ENCODE measurements at regions not wholly inside any gene's neighbourhood (a gene's known extent, or its start where the extent isn't known, plus 50 kb on each side); places are given as distances from the start of the nearest gene placed in this dataset.

DNA sequence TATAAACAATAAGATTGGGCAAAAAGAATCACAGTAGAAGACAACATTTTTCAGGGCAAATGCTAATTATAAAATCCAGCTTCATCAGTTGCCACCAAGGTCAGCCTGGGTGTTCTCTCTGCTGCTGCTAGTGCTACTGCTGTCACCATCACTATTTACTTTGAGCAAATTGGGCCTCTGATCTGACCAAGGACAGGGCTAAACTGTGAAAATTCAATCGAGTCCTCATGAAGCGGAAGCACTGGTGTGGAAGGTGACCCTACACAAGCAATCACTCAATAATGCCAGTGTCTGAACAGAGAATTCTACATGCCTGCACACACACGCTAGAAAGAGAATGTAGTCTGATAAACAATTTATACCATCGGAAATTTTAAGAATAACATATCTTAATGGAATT, 122.9 kb upstream of the TTC29 start:
- H3K27me3 ChIP-seq (ENCODE audit: insufficient read depth, low read length): no peaks in the 10 kb centered on the region; the same call in 1 of the 2 replicates
- no peak overlapping the region for H3K4ac ChIP-seq (ENCODE audit: low read depth, low read length)
- H3K27me3 Mint-ChIP-seq (ENCODE audit: low read depth): no peaks in the 10 kb centered on the region; the same call in 1 of the 2 replicates
- H2AFZ ChIP-seq (ENCODE audit: low read length): no peak overlapping the region
- H4K20me1 ChIP-seq (ENCODE audit: control insufficient read depth, insufficient read depth, insufficient read length): no peaks in the 10 kb centered on the region
- H3K4me3 Mint-ChIP-seq: no peak overlapping the region
- H3K4me1 Mint-ChIP-seq: peaks cover 5% of the 10 kb centered on the region in 2 experiments; a peak in 3 of 4 replicates
- peaks cover 13 to 16% of the 10 kb centered on the region in 2 experiments; a peak in 4 of 5 replicates for H3K9me3 Mint-ChIP-seq
- H3K27ac Mint-ChIP-seq: no peak overlapping the region
- WGBS (ENCODE audit: extremely low coverage, insufficient read length, low lambda C conversion rate): no CpG with 5 or more reads among the region's 4 CpGs
- H3K36me3 Mint-ChIP-seq (ENCODE audit: insufficient read depth in 1 of 3, low read depth in 3 of 3): peaks cover 3 to 18% (median 3%) of the 10 kb centered on the region in 3 experiments; a peak in 5 of 7 replicates
- H2BK5ac ChIP-seq (ENCODE audit: insufficient read length, low read length): no peak overlapping the region
- H3K23ac ChIP-seq (ENCODE audit: insufficient read length, low read depth, low read length): no peak overlapping the region
- no peaks in the 10 kb centered on the region for H3K23me2 ChIP-seq (ENCODE audit: insufficient read length, low read depth, low read length, poor library complexity, severe bottlenecking)
- H3K18ac ChIP-seq (ENCODE audit: insufficient read length, low read depth, low read length): no peak overlapping the region
- no peak overlapping the region for H4K8ac ChIP-seq (replicated peaks; ENCODE audit: insufficient read length, low read depth, low read length)
- no peak overlapping the region for H3K27ac ChIP-seq (ENCODE audit: insufficient read length, low read depth, low read length)
- H4K5ac ChIP-seq (ENCODE audit: insufficient read length, low read depth, low read length): no peak overlapping the region
- no peak overlapping the region for H3K56ac ChIP-seq (ENCODE audit: insufficient read length, low read depth, low read length)
- H3K9me3 ChIP-seq (ENCODE audit: control insufficient read depth, low read depth, low read length): no peaks in the 10 kb centered on the region
- H3K4me2 ChIP-seq (ENCODE audit: insufficient read depth, insufficient read length, low read length): no peak overlapping the region
- no peak overlapping the region for H2BK120ac ChIP-seq (ENCODE audit: low read depth, low read length, poor library complexity, severe bottlenecking)
- H3T11ph ChIP-seq (ENCODE audit: low read length): no peak overlapping the region
- no peak overlapping the region for H2BK12ac ChIP-seq (ENCODE audit: insufficient read length, low read depth, low read length)
- H2BK15ac ChIP-seq (ENCODE audit: low read depth, low read length): no peak overlapping the region
- no peak for TF ChIP-seq CTCF (conservative IDR thresholded peaks at IDR 0.05)
- H3K79me1 ChIP-seq (ENCODE audit: insufficient read depth, low read depth, low read length, poor library complexity, severe bottlenecking): no peaks in the 10 kb centered on the region
- H3K79me2 ChIP-seq (ENCODE audit: insufficient read depth, low read length): no peaks in the 10 kb centered on the region
- H2BK20ac ChIP-seq (ENCODE audit: low read depth, low read length, poor library complexity, severe bottlenecking): no peak overlapping the region
- no peaks in the 10 kb centered on the region; the same call in 1 of the 2 replicates for H3K4me1 ChIP-seq (ENCODE audit: insufficient read depth, low read length)
- no peak for DNase-seq
- H2AK5ac ChIP-seq (ENCODE audit: insufficient read length, low read length): no peak overlapping the region
- no peak overlapping the region for H4K91ac ChIP-seq (ENCODE audit: insufficient read length, low read depth, low read length)
- H3K9ac ChIP-seq (ENCODE audit: extremely low read depth, insufficient read length, low read length): no peak overlapping the region
- no peak overlapping the region for H3K14ac ChIP-seq (ENCODE audit: insufficient read depth, low read length)

All from H9 (cell line).